GM21526 (cell line): ENCODE measurements at regions not wholly inside any gene's neighbourhood (a gene's known extent, or its start where the extent isn't known, plus 50 kb on each side); places are given as distances from the start of the nearest gene placed in this dataset.
A peak's percentile ranks its signal among the peaks of the same experiment; 100 is the strongest.
"Not testable (repeated sequence)": the region's sequence is repeated elsewhere in the genome, so short reads cannot be mapped to it uniquely, and the experiment has no call there.

Experiments
- ATAC-seq: cut with Tn5 transposase; IDR thresholded peaks from one replicate; pipeline ENCODE4 v1.9.1; 2021; ENCODE audit warnings: moderate library complexity; ENCODE audit not compliant: unreplicated experiment, low FRiP score

- ATAC-seq = not testable (repeated sequence)
Observed at GRCh38 chr9:64370344-64370743, 914.7 kb downstream of the FOXD4L5 start.

DNA sequence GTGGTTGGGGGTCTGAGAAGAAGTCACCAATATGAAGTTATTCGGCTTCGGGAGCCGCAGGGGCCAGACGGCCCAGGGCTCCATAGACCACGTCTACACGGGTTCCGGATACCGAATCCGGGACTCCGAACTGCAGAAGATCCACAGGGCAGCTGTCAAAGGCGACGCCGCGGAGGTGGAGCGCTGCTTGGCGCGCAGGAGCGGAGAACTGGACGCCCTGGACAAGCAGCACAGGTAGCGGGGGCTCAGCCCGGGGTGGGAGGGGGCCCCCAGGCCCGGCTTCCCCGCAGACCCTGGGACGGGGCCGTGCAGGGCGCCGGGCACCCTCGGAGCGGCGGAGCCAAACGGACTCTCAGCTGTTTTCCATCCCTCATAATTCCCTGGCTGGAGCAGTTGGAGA lies 915.4 kb downstream of the FOXD4L5 start:
- ATAC-seq = not testable (repeated sequence)

DNA sequence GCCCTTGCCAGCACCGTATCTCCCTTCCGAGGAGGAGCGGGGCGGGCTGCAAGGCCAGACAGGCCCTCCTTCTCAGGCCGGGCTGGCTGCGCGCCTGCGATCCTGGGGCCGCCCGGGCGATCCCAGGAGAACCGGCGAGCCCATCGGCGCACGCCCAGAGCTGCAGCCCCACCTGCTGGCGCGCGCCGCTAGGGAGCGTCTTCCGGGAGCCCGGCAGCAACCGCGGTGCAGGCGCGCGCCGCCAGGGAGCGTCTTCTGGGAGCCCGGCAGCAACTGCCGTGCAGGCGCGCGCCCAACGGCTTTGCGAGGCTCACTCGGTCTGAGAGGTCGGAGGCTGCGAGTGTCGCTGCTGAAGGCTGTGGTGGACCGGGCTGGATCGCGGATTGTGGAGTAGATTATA lies 915.9 kb downstream of the FOXD4L5 start:
- ATAC-seq = peak; percentile 100

DNA sequence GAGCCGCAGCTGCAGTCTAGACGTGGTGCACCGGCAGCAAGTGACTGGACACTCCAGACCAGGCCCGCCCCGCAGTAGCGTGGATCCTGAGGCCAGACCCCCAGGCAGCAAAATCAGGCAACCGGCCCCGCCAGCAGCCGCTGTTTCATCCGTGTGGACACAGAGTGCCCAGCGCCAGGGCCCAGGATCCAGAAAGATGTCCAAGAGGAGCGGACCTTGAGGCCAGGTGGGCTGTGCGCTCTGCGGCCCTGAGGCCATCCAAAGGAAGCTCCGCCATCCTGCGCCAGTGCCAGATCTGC lies 916.4 kb downstream of the FOXD4L5 start:
- ATAC-seq = not testable (repeated sequence)

- ATAC-seq = not testable (repeated sequence)
Observed at GRCh38 chr9:64367826-64368643, 917.0 kb downstream of the FOXD4L5 start.
